ENCODE measurements at regions not wholly inside any gene's neighbourhood (a gene's known extent, or its start where the extent isn't known, plus 50 kb on each side); places are given as distances from the start of the nearest gene placed in this dataset.
"Not testable (repeated sequence)": the region's sequence is repeated elsewhere in the genome, so short reads cannot be mapped to it uniquely, and the experiment has no call there.

DNA sequence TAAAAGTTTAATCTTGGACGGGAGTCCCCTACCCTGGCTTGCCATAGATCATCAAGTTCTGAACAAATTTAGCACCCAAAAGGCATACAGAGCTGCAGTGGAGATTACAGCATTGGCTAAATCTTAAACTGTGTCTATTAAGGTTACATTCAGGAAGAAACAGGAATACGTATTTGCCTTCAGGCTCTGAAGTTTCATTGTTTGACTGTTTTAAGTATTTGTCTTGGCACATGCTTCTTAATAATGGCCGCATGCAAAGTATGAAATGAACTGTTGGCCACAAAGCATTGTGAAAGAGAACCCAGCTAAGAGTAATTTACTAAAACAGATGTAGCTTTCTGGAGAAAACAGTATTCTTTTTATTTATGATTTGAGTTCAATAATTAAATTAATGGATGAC lies 63.9 kb upstream of the CNEP1R1 start:
- Histone ChIP-seq H3K4me2 (ENCODE audit: insufficient read depth, low read length) (no peak overlapping the region), H3K27ac (ENCODE audit: insufficient read depth, low read depth, low read length) (no peak overlapping the region), H3K9me1 (replicated peaks; ENCODE audit: control insufficient read depth, extremely low read depth, insufficient read depth, low read length) (no peaks in the 10 kb centered on the region), H3K4me3 (replicated peaks in 1 of 3; ENCODE audit: insufficient read depth in 1 of 3, low read depth in 1 of 3, low read length in 3 of 3) (no peak overlapping the region), H3K4me1 (ENCODE audit: control insufficient read depth, extremely low read depth, insufficient read depth, low read length) (no peaks in the 10 kb centered on the region), H3K27me3 (ENCODE audit: control insufficient read depth in 2 of 2, insufficient read depth in 2 of 2, low read length in 2 of 2) (peaks cover 0 to 2% of the 10 kb centered on the region in 2 experiments), H3K9ac (replicated peaks; ENCODE audit: extremely low read depth, insufficient read depth, low read length) (no peak overlapping the region), H4K20me1 (replicated peaks; ENCODE audit: control insufficient read depth, extremely low read depth, insufficient read depth, low read length) (no peaks in the 10 kb centered on the region), H3K79me2 (ENCODE audit: control insufficient read depth, insufficient read depth, low read length) (no peaks in the 10 kb centered on the region), H3K9me3 (replicated peaks; ENCODE audit: control insufficient read depth, insufficient read depth, low read length) (no peaks in the 10 kb centered on the region), H2AFZ (ENCODE audit: low read depth, low read length) (no peak overlapping the region), H3K36me3 (ENCODE audit: control insufficient read depth in 2 of 2, extremely low read depth in 1 of 2, insufficient read depth in 2 of 2, low read length in 2 of 2) (no peaks in the 10 kb centered on the region)
- BruUV-seq (replicated peaks): no TSS peak
- DNase-seq (ENCODE audit: low read depth, low spot score): peak; percentile 38
- intact Hi-C loops (cut with micrococcal nuclease): no loop called here
- dilution Hi-C loops (cut with MboI; ENCODE audit: extremely low pct_ligation_motif_present, low sequenced_read_pairs): no loop called here
- CTCF ChIA-PET: interaction anchor here (1.2 to 1.6 kb wide), 2 partner anchors 394 to 704 kb away, joined by 3 to 5 read pairs; no protein-coding TSS in a partner anchor
- TF ChIP-seq POLR2AphosphoS5 (IDR thresholded peaks at IDR 0.05; ENCODE audit: insufficient read depth, low read depth, low read length) (no peak), GATA2 (IDR thresholded peaks at IDR 0.05; ENCODE audit: insufficient read depth, insufficient read length, low read depth, low read length) (no peak), POLR2A (IDR thresholded peaks at IDR 0.05; ENCODE audit: low read depth, low read length) (no peak), EZH2 (IDR thresholded peaks at IDR 0.05; ENCODE audit: borderline replicate concordance, low read depth, low read length, severe bottlenecking) (no peak), JUN (IDR thresholded peaks at IDR 0.05; ENCODE audit: borderline replicate concordance, insufficient read depth, insufficient read length, low read depth) (no peak), FOS (IDR thresholded peaks at IDR 0.05; ENCODE audit: borderline replicate concordance, insufficient read depth, low read length) (no peak), MYC (IDR thresholded peaks at IDR 0.05; ENCODE audit: low read depth, low read length) (no peak)
- POLR2A ChIA-PET: no interaction called here
- FAIRE-seq: no peak

DNA sequence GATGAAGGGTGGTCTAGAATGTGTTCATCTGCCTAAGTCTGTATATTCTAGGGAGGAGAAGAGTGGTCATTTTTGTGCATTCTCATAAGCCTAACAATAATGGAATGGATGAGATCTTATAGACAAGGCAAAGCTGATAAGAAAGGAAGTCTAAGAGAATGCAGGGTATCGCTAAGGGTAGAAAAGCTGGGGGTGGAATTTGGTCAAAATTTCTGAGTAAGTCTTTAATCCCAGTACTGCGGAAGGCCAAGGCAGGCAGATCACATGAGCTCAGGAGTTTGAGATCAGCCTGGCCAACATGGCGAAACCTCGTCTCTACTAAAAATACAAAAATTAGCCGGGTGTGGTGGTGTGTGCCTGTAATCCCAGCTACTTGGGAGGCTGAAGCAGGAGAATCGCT lies 62.5 kb upstream of the CNEP1R1 start:
- DNase-seq (ENCODE audit: low read depth, low spot score); BruUV-seq (replicated peaks); FAIRE-seq; dilution Hi-C loops (cut with MboI; ENCODE audit: extremely low pct_ligation_motif_present, low sequenced_read_pairs); H3K9ac ChIP-seq (replicated peaks; ENCODE audit: extremely low read depth, insufficient read depth, low read length); POLR2A ChIA-PET; H4K20me1 ChIP-seq (replicated peaks; ENCODE audit: control insufficient read depth, extremely low read depth, insufficient read depth, low read length); H3K27me3 ChIP-seq (ENCODE audit: control insufficient read depth in 2 of 2, insufficient read depth in 2 of 2, low read length in 2 of 2); H3K9me1 ChIP-seq (replicated peaks; ENCODE audit: control insufficient read depth, extremely low read depth, insufficient read depth, low read length); H3K27ac ChIP-seq (ENCODE audit: insufficient read depth, low read depth, low read length); H3K4me1 ChIP-seq (ENCODE audit: control insufficient read depth, extremely low read depth, insufficient read depth, low read length); H3K79me2 ChIP-seq (ENCODE audit: control insufficient read depth, insufficient read depth, low read length); intact Hi-C loops (cut with micrococcal nuclease); H3K9me3 ChIP-seq (replicated peaks; ENCODE audit: control insufficient read depth, insufficient read depth, low read length); H3K4me3 ChIP-seq (replicated peaks in 1 of 3; ENCODE audit: insufficient read depth in 1 of 3, low read depth in 1 of 3, low read length in 3 of 3); H3K4me2 ChIP-seq (ENCODE audit: insufficient read depth, low read length); H3K36me3 ChIP-seq (ENCODE audit: control insufficient read depth in 2 of 2, extremely low read depth in 1 of 2, insufficient read depth in 2 of 2, low read length in 2 of 2); H2AFZ ChIP-seq (ENCODE audit: low read depth, low read length): not testable (repeated sequence)
- CTCF ChIA-PET: interaction anchor here (1.6 kb wide), 1 partner anchor 703 kb away, joined by 5 read pairs; no protein-coding TSS in a partner anchor
